Activated T-helper 9 cell treated with anti-CD3 and anti-CD28 coated beads, Interleukin-2, amount 50 U/mL, for 16 hours (primary cell): ENCODE measurements at regions not wholly inside any gene's neighbourhood (a gene's known extent, or its start where the extent isn't known, plus 50 kb on each side); places are given as distances from the start of the nearest gene placed in this dataset.

Experiments
- DNase-seq: peaks from one replicate; pipeline ENCODE4 v3.0.0-alpha.2; 2020; ENCODE audit warnings: low read depth

DNA sequence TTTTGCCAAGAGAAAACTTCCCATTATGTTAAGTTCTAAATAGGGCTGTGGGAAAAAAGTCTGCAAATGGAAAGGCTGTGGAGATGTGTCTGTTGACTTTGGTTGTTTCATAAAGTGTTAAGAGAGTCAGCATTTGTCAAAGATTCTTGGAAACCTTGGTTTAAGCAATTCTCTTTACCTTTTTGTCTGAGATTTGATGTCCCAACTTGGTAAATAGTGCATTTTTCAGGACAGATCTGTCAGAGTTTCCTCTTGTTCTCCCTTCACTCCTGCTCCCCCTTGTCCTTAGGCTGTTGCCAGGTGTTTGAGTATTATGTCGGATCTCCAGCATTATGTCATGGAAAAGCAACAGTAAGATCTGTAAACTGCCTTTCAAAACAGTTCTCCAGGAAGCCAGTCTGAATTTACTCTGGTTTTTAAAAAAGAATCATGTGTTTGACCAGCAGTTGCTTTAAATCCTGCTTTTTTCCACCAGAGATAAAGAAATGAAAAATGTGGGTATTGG, 79.1 kb upstream of the ADAMTSL1 start:
- DNase-seq: no peak

DNA sequence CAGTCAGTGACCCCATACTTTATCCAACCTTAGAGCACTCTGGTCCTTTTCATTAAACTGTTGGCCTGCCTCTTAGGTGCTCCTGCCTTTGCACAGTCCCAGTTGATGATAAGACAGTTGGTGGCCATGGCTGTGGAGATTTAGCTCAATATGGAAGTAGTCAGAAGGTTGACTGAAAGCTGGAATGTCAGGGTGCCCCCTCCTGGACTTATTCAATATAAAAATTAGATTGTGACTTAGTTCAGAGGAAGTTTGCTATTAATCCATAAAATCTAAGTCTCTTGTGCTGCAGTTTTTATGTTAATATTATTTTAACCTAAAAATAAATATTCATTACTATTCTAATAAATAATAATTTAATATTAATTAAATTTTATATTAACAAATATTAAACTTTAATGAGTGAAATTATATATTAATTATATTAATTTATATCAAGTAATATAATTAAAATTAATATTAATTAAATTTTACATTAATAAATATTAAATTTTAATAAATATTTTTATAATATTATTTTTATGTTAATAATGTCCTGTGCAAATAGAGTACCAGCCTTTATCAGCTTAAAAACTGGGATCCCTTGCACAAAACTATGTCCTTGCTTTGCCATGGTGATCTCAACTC, 77.7 kb upstream of the ADAMTSL1 start:
- no peak for DNase-seq

DNA sequence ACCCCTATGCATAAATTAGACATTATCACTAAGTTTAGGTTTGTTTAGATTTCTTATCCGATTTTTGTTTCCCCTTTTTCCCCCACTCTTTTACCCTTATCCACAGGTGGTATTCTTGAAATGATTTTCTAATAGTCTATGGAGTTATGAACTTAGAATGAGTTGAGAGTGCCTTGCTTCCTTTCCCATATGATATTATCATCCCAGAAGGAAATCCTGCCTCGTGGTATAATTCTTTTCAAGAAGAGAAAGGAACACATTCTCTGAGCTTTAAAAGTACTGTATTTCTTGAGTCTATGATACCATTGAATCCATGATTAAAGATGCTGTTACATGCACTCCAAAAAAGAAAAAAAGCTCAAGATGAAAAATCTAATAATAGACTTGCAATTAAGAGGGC, 76.9 kb upstream of the ADAMTSL1 start:
- no peak for DNase-seq

DNA sequence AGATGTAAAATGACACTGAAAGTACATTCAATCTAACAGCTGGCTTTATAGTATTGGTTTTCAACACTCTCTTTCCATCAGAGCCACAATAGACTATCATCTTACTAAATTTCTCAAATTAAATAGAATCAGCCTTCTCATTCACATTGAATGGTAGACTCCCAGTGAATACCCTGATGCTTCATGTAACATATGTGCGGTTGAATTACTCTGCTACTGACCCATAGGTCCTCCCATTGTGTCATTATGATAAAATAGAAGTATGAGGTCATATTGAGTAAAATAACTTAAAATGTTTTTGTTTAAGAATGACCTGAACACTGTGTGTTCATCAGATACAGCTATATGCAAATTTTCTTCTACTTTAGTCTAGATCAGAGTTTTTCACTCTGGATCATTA, 75.9 kb upstream of the ADAMTSL1 start:
- no peak for DNase-seq

DNA sequence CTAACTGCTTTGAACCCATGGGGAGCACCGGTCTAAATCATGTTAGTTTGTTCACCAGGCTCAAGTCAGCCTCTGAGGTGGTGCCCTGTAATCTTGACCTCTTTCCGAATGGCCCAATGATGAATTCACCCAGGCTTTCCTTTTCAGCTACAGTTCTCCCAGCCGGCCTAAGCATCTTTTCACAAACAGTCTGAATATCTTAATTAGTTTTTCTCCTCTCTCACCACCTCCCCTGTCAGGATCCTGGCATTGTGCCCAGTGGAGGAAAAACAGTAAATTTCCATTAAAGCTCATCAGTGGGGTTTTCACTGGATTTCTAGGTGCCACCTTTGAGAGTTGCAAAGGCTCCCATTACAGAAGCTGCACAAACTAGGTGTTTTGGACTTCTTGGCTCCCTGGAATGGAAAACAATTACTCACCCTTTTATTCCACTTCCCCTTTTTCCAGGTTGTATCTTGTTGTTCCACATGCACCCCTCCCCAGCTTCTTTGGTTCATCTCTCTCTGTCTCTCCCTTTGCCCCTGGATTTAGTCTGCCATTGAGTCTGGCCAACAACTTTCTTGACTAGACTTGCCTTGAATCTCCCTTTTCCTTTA, 69.4 kb upstream of the ADAMTSL1 start:
- no peak for DNase-seq

DNA sequence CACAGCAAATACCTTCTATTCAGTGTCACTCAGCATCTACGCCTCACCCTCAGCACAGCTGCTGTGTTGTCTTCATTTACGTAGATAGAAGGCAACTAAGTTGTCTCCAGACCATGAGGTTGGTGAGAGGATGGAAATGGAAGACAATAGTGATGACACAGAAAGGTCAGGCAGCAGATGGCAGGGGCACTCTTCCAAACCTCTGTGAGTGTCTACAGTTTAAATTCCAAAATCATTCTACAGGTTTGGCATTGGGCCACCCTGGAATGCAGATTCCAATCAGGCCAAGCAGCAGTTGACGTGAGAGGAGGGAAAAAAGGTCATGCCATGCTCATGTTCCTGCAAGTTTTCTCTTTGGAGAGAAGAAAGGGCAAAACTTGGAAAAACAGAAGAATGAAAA, 68.7 kb upstream of the ADAMTSL1 start:
- no peak for DNase-seq

DNA sequence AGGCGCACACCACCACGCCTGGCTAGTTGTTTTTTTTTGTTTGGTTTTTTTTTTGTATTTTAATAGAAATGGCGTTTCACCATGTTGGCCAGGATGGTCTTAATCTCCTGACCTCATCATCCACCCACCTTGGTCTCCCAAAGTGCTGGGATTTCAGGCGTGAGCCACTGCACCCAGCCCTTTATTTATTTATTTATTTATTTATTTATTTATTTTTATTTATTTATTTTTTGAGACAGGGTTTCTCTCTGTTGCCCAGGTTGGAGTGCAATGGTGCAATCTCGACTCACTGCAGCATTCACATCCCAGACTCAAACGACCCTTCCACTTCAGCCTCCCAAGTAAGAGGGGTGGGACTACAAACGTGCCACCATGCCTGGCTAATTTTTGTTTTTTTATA, 63.0 kb upstream of the ADAMTSL1 start:
- no peak for DNase-seq

DNA sequence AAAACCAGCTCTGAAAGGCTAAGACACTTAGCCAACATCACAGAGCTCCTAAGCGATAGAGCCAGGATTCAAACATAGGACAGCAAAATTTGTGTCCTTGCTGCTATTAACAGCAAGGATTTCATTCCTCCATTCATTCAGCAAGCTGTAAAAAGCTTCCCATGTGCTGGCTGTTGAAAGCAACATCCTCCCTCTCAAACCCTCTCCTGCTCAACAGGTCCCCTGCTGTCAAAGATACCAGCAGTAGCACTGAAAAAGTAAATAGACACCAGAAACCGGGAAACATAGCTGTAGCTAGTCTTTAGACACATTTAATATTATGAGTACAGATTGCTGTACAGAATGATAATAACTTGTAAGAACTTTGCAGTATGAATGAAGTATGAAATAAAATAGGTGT, 52.6 kb upstream of the ADAMTSL1 start:
- DNase-seq: no peak

DNA sequence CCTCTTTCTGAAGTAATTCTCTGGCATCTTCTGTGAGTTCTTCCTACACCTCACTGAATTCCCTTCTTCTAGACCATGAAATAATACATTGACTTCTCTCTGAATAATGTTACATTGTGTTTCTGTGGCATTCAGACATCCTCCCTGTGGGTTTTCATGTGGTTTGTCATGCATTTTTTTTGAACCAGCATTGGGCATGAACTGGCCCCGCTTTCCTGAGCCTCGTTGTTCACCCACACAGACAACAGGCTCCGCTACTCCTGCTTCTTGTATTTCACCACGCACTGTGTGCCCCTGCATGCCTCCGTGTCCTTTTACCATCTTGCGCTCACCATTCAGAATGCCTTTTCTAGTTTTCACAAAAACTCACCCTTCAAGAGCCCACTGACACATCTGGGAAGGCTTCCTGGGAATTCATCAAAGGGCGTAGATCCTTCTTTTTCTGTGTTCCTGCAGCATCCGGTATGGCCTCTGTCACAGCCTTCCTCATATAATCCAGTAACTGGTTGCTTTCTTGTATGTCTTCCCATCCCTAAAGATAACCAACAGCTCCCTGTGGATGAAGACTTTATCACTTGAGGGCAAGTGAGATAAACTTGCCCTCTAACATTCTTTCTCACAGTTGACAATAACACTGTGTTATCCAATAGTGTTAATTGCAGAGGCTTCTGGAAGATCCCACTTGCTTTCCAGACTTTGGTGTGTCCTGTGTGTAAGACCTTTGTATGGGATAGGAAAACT, 51.5 kb upstream of the ADAMTSL1 start:
- DNase-seq: no peak

DNA sequence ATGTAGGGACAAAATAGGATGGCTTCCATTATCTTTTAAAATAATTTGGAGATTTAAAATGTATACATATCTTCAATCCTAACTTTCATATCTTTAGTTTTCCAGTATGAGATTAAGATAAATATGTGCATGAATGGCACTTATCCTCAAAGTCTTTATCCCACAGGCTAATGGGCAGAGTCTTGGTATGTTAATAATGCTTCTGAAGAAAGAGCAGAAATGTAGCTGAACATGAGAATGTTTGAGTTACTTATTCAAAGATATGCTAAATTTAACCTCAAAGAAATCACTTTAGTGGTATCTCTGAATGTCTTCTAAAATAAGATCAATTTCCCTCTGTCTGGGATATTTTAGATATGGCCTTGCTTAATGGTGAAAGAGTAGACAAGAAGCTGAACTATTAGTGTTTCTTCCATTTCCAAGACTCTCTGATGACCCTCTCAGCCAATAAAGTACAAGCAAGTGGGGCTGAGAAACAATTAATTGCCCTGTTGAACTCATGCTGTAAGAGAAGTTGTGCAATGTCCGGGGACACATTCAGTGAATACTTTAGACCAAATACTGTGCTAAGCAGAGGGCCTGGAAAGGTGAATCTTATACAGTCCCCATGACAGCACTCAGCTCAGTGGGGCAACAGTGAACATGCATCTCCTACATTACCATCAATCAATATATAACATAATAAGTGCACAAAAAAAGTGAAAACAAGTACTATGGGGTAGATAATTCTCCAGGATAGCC, 50.0 kb upstream of the ADAMTSL1 start:
- DNase-seq: no peak
